ENCODE measurements at regions not wholly inside any gene's neighbourhood (a gene's known extent, or its start where the extent isn't known, plus 50 kb on each side); places are given as distances from the start of the nearest gene placed in this dataset.

- H3K4me1 ChIP-seq (ENCODE audit: control insufficient read depth, extremely low read depth, insufficient read depth, low read length): no peaks in the 10 kb centered on the region
- dilution Hi-C loops (cut with MboI; ENCODE audit: extremely low pct_ligation_motif_present, low sequenced_read_pairs): no loop called here
- H3K27ac ChIP-seq (ENCODE audit: insufficient read depth, low read depth, low read length): no peak overlapping the region
- H3K9me1 ChIP-seq (replicated peaks; ENCODE audit: control insufficient read depth, extremely low read depth, insufficient read depth, low read length): no peaks in the 10 kb centered on the region
- H3K4me3 ChIP-seq (replicated peaks in 1 of 3; ENCODE audit: insufficient read depth in 1 of 3, low read depth in 1 of 3, low read length in 3 of 3): no peak overlapping the region
- no peak overlapping the region for H2AFZ ChIP-seq (ENCODE audit: low read depth, low read length)
- intact Hi-C loops (cut with micrococcal nuclease): no loop called here
- no peak overlapping the region for H3K9ac ChIP-seq (replicated peaks; ENCODE audit: extremely low read depth, insufficient read depth, low read length)
- no peak for TF ChIP-seq POLR2AphosphoS5 (IDR thresholded peaks at IDR 0.05; ENCODE audit: insufficient read depth, low read depth, low read length)
- TF ChIP-seq MAX (IDR thresholded peaks at IDR 0.05; ENCODE audit: insufficient read depth, insufficient read length): no peak
- no peak for TF ChIP-seq EZH2 (IDR thresholded peaks at IDR 0.05; ENCODE audit: borderline replicate concordance, low read depth, low read length, severe bottlenecking)
- TF ChIP-seq MYC (IDR thresholded peaks at IDR 0.05; ENCODE audit: low read depth, low read length): no peak
- TF ChIP-seq POLR2A (IDR thresholded peaks at IDR 0.05; ENCODE audit: low read depth, low read length): no peak
- no peak for TF ChIP-seq JUN (IDR thresholded peaks at IDR 0.05; ENCODE audit: borderline replicate concordance, insufficient read depth, insufficient read length, low read depth)
- TF ChIP-seq CTCF (IDR thresholded peaks at IDR 0.05; ENCODE audit: extremely low read depth in 1 of 2, insufficient read depth in 1 of 2, low read depth in 1 of 2, low read length in 2 of 2): no peak
- no peak for TF ChIP-seq FOS (IDR thresholded peaks at IDR 0.05; ENCODE audit: borderline replicate concordance, insufficient read depth, low read length)
- no peak for TF ChIP-seq GATA2 (IDR thresholded peaks at IDR 0.05; ENCODE audit: insufficient read depth, insufficient read length, low read depth, low read length)
- no peaks in the 10 kb centered on the region for H3K36me3 ChIP-seq (ENCODE audit: control insufficient read depth in 2 of 2, extremely low read depth in 1 of 2, insufficient read depth in 2 of 2, low read length in 2 of 2)
- DNase-seq (ENCODE audit: low read depth, low spot score) (no peak), FAIRE-seq (no peak)
- no peaks in the 10 kb centered on the region for H3K79me2 ChIP-seq (ENCODE audit: control insufficient read depth, insufficient read depth, low read length)
- POLR2A ChIA-PET: no interaction called here
- no peaks in the 10 kb centered on the region for H3K27me3 ChIP-seq (ENCODE audit: control insufficient read depth in 2 of 2, insufficient read depth in 2 of 2, low read length in 2 of 2)
- H3K9me3 ChIP-seq (replicated peaks; ENCODE audit: control insufficient read depth, insufficient read depth, low read length): no peaks in the 10 kb centered on the region
- CTCF ChIA-PET: interaction anchor here (0.9 kb wide), 1 partner anchor 11 kb away, joined by 4 read pairs; no protein-coding TSS in a partner anchor
- no peak overlapping the region for H3K4me2 ChIP-seq (ENCODE audit: insufficient read depth, low read length)
- H4K20me1 ChIP-seq (replicated peaks; ENCODE audit: control insufficient read depth, extremely low read depth, insufficient read depth, low read length): no peaks in the 10 kb centered on the region
- no TSS peak for BruUV-seq (replicated peaks)
These were observed 279.5 kb upstream of the SP8 start for GRCh38 chr7:21066221-21066620.

Measured in endothelial cell of umbilical vein (primary cell).